Endothelial cell of umbilical vein (primary cell): ENCODE measurements at regions not wholly inside any gene's neighbourhood (a gene's known extent, or its start where the extent isn't known, plus 50 kb on each side); places are given as distances from the start of the nearest gene placed in this dataset.
"Not testable (repeated sequence)": the region's sequence is repeated elsewhere in the genome, so short reads cannot be mapped to it uniquely, and the experiment has no call there.

ENCODE experiments used
- BruUV-seq: library from RNA; stranded (reverse); fragments of 400-500 nt; replicated peaks from 2 replicates; lab custom pipeline; 2021; lab: Mats Ljungman, UMichigan
- CTCF ChIA-PET: fragments of 300-600, 350-600 bp; sonication (Branson Sonifier 250); formaldehyde crosslinking; loops from one replicate; lab custom pipeline; 2021; ENCODE audit warnings: antibody characterized with exemption, inconsistent platforms; lab: Charles Lee
- POLR2A ChIA-PET: fragments of 300-600, 350-600 bp; sonication (Branson Sonifier 250); formaldehyde crosslinking; loops from one replicate; lab custom pipeline; 2021; ENCODE audit warnings: antibody characterized with exemption, inconsistent platforms; lab: Charles Lee
- DNase-seq: peaks from one replicate; pipeline ENCODE4 v3.0.0-alpha.2; 2011; ENCODE audit warnings: low read depth, low spot score
- FAIRE-seq: peaks from 2 replicates; lab custom pipeline; 2011; peaks lifted over from hg19 to GRCh38; lab: Jason Lieb, UNC
- H2AFZ ChIP-seq: 2 replicates; pipeline ENCODE4 v1.6.0; 2012; ENCODE audit warnings: low read depth, low read length, control low read depth, inconsistent platforms
- H3K27ac ChIP-seq: 2 replicates; pipeline ENCODE4 v1.5.1; 2011; ENCODE audit warnings: low read depth, mild to moderate bottlenecking, control low read depth, low read length, moderate library complexity; ENCODE audit not compliant: insufficient read depth
- H3K27me3 ChIP-seq, 2 experiments: 2 replicates each; pipeline versions ENCODE4 v1.6.0 to v1.6.1; 2011; ENCODE audit warnings: low read length in 2 of 2, mixed read lengths in 1 of 2; ENCODE audit not compliant: control insufficient read depth in 2 of 2, insufficient read depth in 2 of 2
- H3K36me3 ChIP-seq, 2 experiments: 2 replicates in 1 of 2; 3 replicates in 1 of 2; pipeline ENCODE4 v1.5.1; 2011; ENCODE audit warnings: low read length in 2 of 2, mild to moderate bottlenecking in 1 of 2, moderate library complexity in 1 of 2; ENCODE audit not compliant: control insufficient read depth in 2 of 2, insufficient read depth in 2 of 2; ENCODE audit errors: extremely low read depth in 1 of 2
- H3K4me1 ChIP-seq: 3 replicates; pipeline ENCODE4 v1.5.1; 2011; ENCODE audit warnings: mild to moderate bottlenecking, low read length; ENCODE audit not compliant: control insufficient read depth, insufficient read depth; ENCODE audit errors: extremely low read depth
- H3K4me2 ChIP-seq: 2 replicates; pipeline ENCODE4 v1.6.1; 2011; ENCODE audit warnings: low read length, control low read depth, mixed read lengths; ENCODE audit not compliant: insufficient read depth
- H3K4me3 ChIP-seq, 3 experiments: fragments of 200-600 bp in 1 of 3; sonication (generic), shearing (Covaris generic) in 1 of 3; replicated peaks in 1 of 3; 2 replicates each; pipeline ENCODE4 v1.5.1; 2011 to 2016; ENCODE audit warnings: control low read depth in 3 of 3, low read length in 3 of 3, mild to moderate bottlenecking in 2 of 3, inconsistent platforms in 1 of 3, low read depth in 1 of 3, moderate library complexity in 1 of 3; ENCODE audit not compliant: insufficient read depth in 1 of 3
- H3K79me2 ChIP-seq: 2 replicates; pipeline ENCODE4 v1.6.0; 2012; ENCODE audit warnings: low read length, inconsistent platforms; ENCODE audit not compliant: control insufficient read depth, insufficient read depth
- H3K9ac ChIP-seq: replicated peaks from 2 replicates; pipeline ENCODE3; 2011; ENCODE audit warnings: low read length, control low read depth; ENCODE audit not compliant: insufficient read depth; ENCODE audit errors: extremely low read depth
- H3K9me1 ChIP-seq: replicated peaks from 3 replicates; pipeline ENCODE4 v1.6.0; 2011; ENCODE audit warnings: mild to moderate bottlenecking, low read length; ENCODE audit not compliant: control insufficient read depth, insufficient read depth; ENCODE audit errors: extremely low read depth
- H3K9me3 ChIP-seq: replicated peaks from 2 replicates; pipeline ENCODE4 v1.5.1; 2012; ENCODE audit warnings: low read length, inconsistent platforms; ENCODE audit not compliant: control insufficient read depth, insufficient read depth
- H4K20me1 ChIP-seq: replicated peaks from 2 replicates; pipeline ENCODE3; 2011; ENCODE audit warnings: mild to moderate bottlenecking, low read length; ENCODE audit not compliant: control insufficient read depth, insufficient read depth; ENCODE audit errors: extremely low read depth
- EZH2 ChIP-seq: IDR thresholded peaks from 2 replicates; pipeline ENCODE4 v1.6.1; 2012; ENCODE audit warnings: borderline replicate concordance, low read depth, mild to moderate bottlenecking, moderate library complexity, low read length, inconsistent platforms; ENCODE audit not compliant: severe bottlenecking
- FOS ChIP-seq: IDR thresholded peaks from 2 replicates; pipeline ENCODE4 v1.6.1; 2011; ENCODE audit warnings: mild to moderate bottlenecking, low read length, moderate library complexity, borderline replicate concordance; ENCODE audit not compliant: insufficient read depth
- GATA2 ChIP-seq: IDR thresholded peaks from 2 replicates; pipeline ENCODE4 v1.7.0; 2011; ENCODE audit warnings: low read depth, mild to moderate bottlenecking, moderate library complexity, mixed read lengths, low read length; ENCODE audit not compliant: insufficient read length, insufficient read depth
- JUN ChIP-seq: IDR thresholded peaks from 2 replicates; pipeline ENCODE4 v1.6.1; 2011; ENCODE audit warnings: borderline replicate concordance, low read depth; ENCODE audit not compliant: insufficient read length, insufficient read depth
- MYC ChIP-seq: IDR thresholded peaks from one replicate; pipeline ENCODE4 v1.6.1; 2011; ENCODE audit warnings: mild to moderate bottlenecking, low read depth, low read length
- POLR2A ChIP-seq: IDR thresholded peaks from 2 replicates; pipeline ENCODE4 v1.6.1; 2012; ENCODE audit warnings: low read depth, mild to moderate bottlenecking, control low read depth, low read length
- POLR2AphosphoS5 ChIP-seq: IDR thresholded peaks from 2 replicates; pipeline ENCODE4 v1.6.1; 2012; ENCODE audit warnings: low read depth, mild to moderate bottlenecking, control low read depth, low read length, moderate library complexity; ENCODE audit not compliant: insufficient read depth
- dilution Hi-C: fragments of 300-500 bp; cut with MboI; formaldehyde crosslinking; loops from one replicate; pipeline ENCODE4 v1.15.0; 2019; ENCODE audit warnings: low sequenced_read_pairs; ENCODE audit not compliant: extremely low pct_ligation_motif_present
- intact Hi-C: fragments of 100-400 bp; cut with micrococcal nuclease; formaldehyde crosslinking; loops from one replicate; pipeline ENCODE4 v1.10.0; 2022
- TF ChIP-seq, protein P1 (sequence below), 2 donors: IDR thresholded peaks; 1 replicate in 1 of 2; 2 replicates in 1 of 2; pipeline ENCODE4 v1.5.1; 2011; ENCODE audit warnings: low read length in 2 of 2, mild to moderate bottlenecking in 2 of 2, moderate library complexity in 2 of 2, control low read depth in 1 of 2, inconsistent platforms in 1 of 2, low read depth in 1 of 2; ENCODE audit not compliant: insufficient read depth in 1 of 2; ENCODE audit errors: extremely low read depth in 1 of 2
- TF ChIP-seq, protein P2 (sequence below): IDR thresholded peaks from 2 replicates; pipeline ENCODE4 v1.6.1; 2011; ENCODE audit not compliant: insufficient read depth, insufficient read length

DNA sequence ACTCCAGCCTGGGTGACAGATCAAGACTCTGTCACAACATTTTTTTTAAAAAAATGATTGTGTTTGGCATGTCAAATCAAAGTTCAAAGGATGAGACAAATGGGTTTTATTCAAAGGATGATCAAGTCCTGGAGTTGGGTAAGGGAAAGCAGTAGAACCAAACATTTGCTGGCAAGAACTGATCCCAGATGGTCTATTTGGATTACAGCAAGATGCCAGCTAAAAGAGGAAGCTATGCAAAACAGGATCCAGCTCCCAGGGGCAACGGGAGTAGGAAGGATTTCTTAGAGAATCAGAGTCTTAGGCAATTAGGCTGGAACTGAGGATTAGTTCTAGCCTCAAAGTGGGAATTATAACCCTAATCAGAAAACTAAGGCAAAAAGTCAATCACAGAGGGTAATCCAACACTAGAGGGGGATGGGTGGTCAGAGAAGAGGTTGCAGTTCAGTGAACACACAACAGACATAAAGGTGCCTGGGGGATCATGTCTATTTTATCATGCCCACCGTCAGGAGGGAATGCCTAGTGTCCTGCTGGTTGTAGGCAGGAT lies 133.0 kb upstream of the PLS3 start:
- H3K4me1 ChIP-seq = no peaks in the 10 kb centered on the region
- ChIA-PET CTCF (no interaction called here), POLR2A (no interaction called here)
- H3K9me1 ChIP-seq = no peaks in the 10 kb centered on the region
- DNase-seq (no peak), FAIRE-seq (no peak)
- H2AFZ ChIP-seq = no peak overlapping the region
- dilution Hi-C loops = no loop called here
- no peaks in the 10 kb centered on the region for H3K79me2 ChIP-seq
- H3K36me3 ChIP-seq = no peaks in the 10 kb centered on the region
- H4K20me1 ChIP-seq = no peaks in the 10 kb centered on the region
- TF ChIP-seq EZH2 (no peak), POLR2AphosphoS5 (no peak), MYC (no peak), GATA2 (no peak), POLR2A (no peak), FOS (no peak), JUN (no peak)
- TF ChIP-seq, protein P1, sequence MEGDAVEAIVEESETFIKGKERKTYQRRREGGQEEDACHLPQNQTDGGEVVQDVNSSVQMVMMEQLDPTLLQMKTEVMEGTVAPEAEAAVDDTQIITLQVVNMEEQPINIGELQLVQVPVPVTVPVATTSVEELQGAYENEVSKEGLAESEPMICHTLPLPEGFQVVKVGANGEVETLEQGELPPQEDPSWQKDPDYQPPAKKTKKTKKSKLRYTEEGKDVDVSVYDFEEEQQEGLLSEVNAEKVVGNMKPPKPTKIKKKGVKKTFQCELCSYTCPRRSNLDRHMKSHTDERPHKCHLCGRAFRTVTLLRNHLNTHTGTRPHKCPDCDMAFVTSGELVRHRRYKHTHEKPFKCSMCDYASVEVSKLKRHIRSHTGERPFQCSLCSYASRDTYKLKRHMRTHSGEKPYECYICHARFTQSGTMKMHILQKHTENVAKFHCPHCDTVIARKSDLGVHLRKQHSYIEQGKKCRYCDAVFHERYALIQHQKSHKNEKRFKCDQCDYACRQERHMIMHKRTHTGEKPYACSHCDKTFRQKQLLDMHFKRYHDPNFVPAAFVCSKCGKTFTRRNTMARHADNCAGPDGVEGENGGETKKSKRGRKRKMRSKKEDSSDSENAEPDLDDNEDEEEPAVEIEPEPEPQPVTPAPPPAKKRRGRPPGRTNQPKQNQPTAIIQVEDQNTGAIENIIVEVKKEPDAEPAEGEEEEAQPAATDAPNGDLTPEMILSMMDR (IDR thresholded peaks at IDR 0.05; ENCODE audit: extremely low read depth in 1 of 2, insufficient read depth in 1 of 2, low read depth in 1 of 2, low read length in 2 of 2) = no peak
- TF ChIP-seq, protein P2, sequence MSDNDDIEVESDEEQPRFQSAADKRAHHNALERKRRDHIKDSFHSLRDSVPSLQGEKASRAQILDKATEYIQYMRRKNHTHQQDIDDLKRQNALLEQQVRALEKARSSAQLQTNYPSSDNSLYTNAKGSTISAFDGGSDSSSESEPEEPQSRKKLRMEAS = no peak
- H3K4me2 ChIP-seq = no peak overlapping the region
- H3K4me3 ChIP-seq = no peak overlapping the region
- no peaks in the 10 kb centered on the region for H3K9me3 ChIP-seq
- H3K27me3 ChIP-seq = no peaks in the 10 kb centered on the region
- no TSS peak for BruUV-seq
- H3K9ac ChIP-seq = no peak overlapping the region
- H3K27ac ChIP-seq = no peak overlapping the region
- intact Hi-C loops = no loop called here

DNA sequence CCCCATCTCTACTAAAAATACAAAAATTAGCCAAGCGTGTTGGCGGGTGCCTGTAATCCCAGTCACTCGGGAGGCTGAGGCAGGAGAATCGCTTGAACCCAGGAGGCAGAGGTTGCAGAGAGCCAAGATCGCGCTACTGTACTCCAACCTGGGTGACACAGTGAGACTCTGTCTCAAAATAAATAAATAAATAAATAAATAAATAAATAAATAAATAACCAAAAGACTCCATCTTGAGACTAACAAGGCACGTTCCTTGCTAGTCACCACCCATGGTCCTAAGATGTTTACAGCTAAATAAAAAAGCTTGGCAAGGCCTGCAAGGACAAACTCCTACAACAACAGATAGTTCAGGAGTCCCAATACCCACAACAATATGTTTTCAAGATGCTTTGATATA lies 126.1 kb upstream of the PLS3 start:
- H4K20me1 ChIP-seq, H2AFZ ChIP-seq, H3K9ac ChIP-seq, H3K4me1 ChIP-seq, H3K36me3 ChIP-seq, H3K27me3 ChIP-seq, H3K79me2 ChIP-seq, H3K9me1 ChIP-seq, H3K4me2 ChIP-seq, DNase-seq, H3K9me3 ChIP-seq, CTCF ChIA-PET, intact Hi-C loops, H3K27ac ChIP-seq, dilution Hi-C loops, H3K4me3 ChIP-seq, FAIRE-seq, BruUV-seq, POLR2A ChIA-PET: not testable (repeated sequence)
